Loucy (cell line): ENCODE measurements at regions not wholly inside any gene's neighbourhood (a gene's known extent, or its start where the extent isn't known, plus 50 kb on each side); places are given as distances from the start of the nearest gene placed in this dataset.

Experiments
- H2AFZ ChIP-seq: fragments of 200-600 bp; sonication (generic); 2 replicates; pipeline ENCODE4 v1.6.0; 2016; ENCODE audit warnings: antibody characterized with exemption, mild to moderate bottlenecking, low read length, moderate library complexity
- H3F3A ChIP-seq: fragments of 200-600 bp; 2 replicates; pipeline ENCODE4 v1.6.0; 2016; ENCODE audit warnings: antibody characterized with exemption, low read depth, mild to moderate bottlenecking
- H3K27me3 ChIP-seq: fragments of 200-600 bp; sonication (generic); 2 replicates; pipeline ENCODE4 v1.6.1; 2014; ENCODE audit warnings: low read length, mild to moderate bottlenecking; ENCODE audit not compliant: insufficient read depth, poor library complexity, severe bottlenecking
- H3K36me3 ChIP-seq: fragments of 200-600 bp; sonication (generic); 2 replicates; pipeline ENCODE4 v1.6.1; 2016; ENCODE audit warnings: low read length; ENCODE audit not compliant: insufficient read depth
- H3K4me1 ChIP-seq: fragments of 200-600 bp; sonication (generic); 2 replicates; pipeline ENCODE4 v1.5.1; 2014; ENCODE audit warnings: low read length, mild to moderate bottlenecking; ENCODE audit not compliant: insufficient read depth, poor library complexity, severe bottlenecking
- H3K4me2 ChIP-seq: fragments of 200-600 bp; sonication (generic); 2 replicates; pipeline ENCODE4 v1.6.0; 2014; ENCODE audit warnings: antibody characterized with exemption, low read length, low read depth, mild to moderate bottlenecking; ENCODE audit not compliant: poor library complexity, severe bottlenecking
- H3K4me3 ChIP-seq: fragments of 200-600 bp; sonication (generic); 2 replicates; pipeline ENCODE4 v1.5.1; 2014; ENCODE audit warnings: low read length, mild to moderate bottlenecking, mixed read lengths; ENCODE audit not compliant: poor library complexity, severe bottlenecking
- H3K79me2 ChIP-seq: fragments of 200-600 bp; sonication (generic); 2 replicates; pipeline ENCODE4 v1.6.1; 2014; ENCODE audit warnings: low read length; ENCODE audit not compliant: insufficient read depth
- H3K9ac ChIP-seq: fragments of 200-600 bp; sonication (generic); 2 replicates; pipeline ENCODE4 v1.6.0; 2014; ENCODE audit warnings: mild to moderate bottlenecking, low read depth, low read length, moderate library complexity; ENCODE audit not compliant: poor library complexity, severe bottlenecking
- H3K9me2 ChIP-seq: fragments of 200-600 bp; sonication (generic); replicated peaks from 2 replicates; pipeline ENCODE4 v1.6.1; 2016; ENCODE audit warnings: low read depth, low read length, mixed read lengths
- H3K9me3 ChIP-seq: fragments of 200-600 bp; sonication (generic); 2 replicates; pipeline ENCODE4 v1.6.1; 2014; ENCODE audit warnings: mild to moderate bottlenecking, antibody characterized with exemption, low read length, low read depth; ENCODE audit not compliant: insufficient read depth
- H4K20me1 ChIP-seq: fragments of 200-600 bp; sonication (generic); 2 replicates; pipeline ENCODE4 v1.6.0; 2014; ENCODE audit warnings: antibody characterized with exemption, low read length, mild to moderate bottlenecking; ENCODE audit not compliant: insufficient read depth, poor library complexity, severe bottlenecking
- CTCF ChIP-seq: fragments of 200-600 bp; sonication (generic); conservative IDR thresholded peaks from 2 replicates; pipeline ENCODE4 v1.5.1; 2014; ENCODE audit warnings: mild to moderate bottlenecking, antibody characterized with exemption, low read length
- EZH2phosphoT487 ChIP-seq: fragments of 200-600 bp; IDR thresholded peaks from 2 replicates; pipeline ENCODE4 v1.6.1; 2018; ENCODE audit warnings: antibody characterized with exemption, mild to moderate bottlenecking, moderate library complexity, borderline replicate concordance

DNA sequence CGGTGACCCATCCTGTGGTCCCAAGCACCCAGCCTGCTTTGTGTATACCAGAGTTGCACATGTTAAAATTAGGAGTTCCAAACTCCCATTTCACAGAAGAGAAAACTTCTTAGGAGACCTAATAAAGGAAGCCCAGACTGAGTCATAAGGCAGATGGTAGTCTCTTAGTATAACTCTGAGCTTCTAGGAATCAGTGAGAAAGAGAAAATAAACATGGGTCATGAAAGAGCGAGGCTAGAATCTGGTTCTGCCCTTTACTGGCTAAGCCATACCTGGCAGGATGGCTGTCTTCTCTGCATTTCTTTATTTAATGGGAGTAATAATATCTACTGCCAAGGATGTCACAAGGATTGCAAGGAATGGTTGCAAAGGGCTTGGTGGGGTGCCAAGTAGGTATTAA lies 101.2 kb upstream of the TRIB2 start:
- Histone ChIP-seq H4K20me1 (no peaks in the 10 kb centered on the region), H3F3A (no peaks in the 10 kb centered on the region), H3K9ac (no peak overlapping the region), H3K4me3 (no peak overlapping the region), H3K9me2 (no peaks in the 10 kb centered on the region), H3K9me3 (no peaks in the 10 kb centered on the region), H3K36me3 (no peaks in the 10 kb centered on the region), H3K79me2 (no peaks in the 10 kb centered on the region), H3K4me2 (no peak overlapping the region), H3K4me1 (peaks cover 7% of the 10 kb centered on the region), H3K27me3 (no peaks in the 10 kb centered on the region), H2AFZ (no peak overlapping the region)
- no peak for TF ChIP-seq CTCF
- no peak for TF ChIP-seq EZH2phosphoT487

GRCh38 chr2:12616456-12617156 lies 100.1 kb upstream of the TRIB2 start:
- TF ChIP-seq EZH2phosphoT487 (no peak), CTCF (no peak)
- no peaks in the 10 kb centered on the region for H3F3A ChIP-seq
- no peaks in the 10 kb centered on the region for H3K27me3 ChIP-seq
- no peak overlapping the region for H2AFZ ChIP-seq
- H4K20me1 ChIP-seq, result no peaks in the 10 kb centered on the region
- no peaks in the 10 kb centered on the region for H3K79me2 ChIP-seq
- no peaks in the 10 kb centered on the region for H3K9me3 ChIP-seq
- H3K9ac ChIP-seq, result no peak overlapping the region
- no peaks in the 10 kb centered on the region for H3K9me2 ChIP-seq
- H3K4me3 ChIP-seq, result no peak overlapping the region
- peaks cover 7% of the 10 kb centered on the region for H3K4me1 ChIP-seq
- no peak overlapping the region for H3K4me2 ChIP-seq
- no peaks in the 10 kb centered on the region for H3K36me3 ChIP-seq

GRCh38 chr2:12617366-12617765 lies 99.4 kb upstream of the TRIB2 start:
- no peak overlapping the region for H3K4me2 ChIP-seq

More at GRCh38 chr2:12617366-12617765, 99.4 kb upstream of the TRIB2 start:
- Histone ChIP-seq H3K36me3 (no peaks in the 10 kb centered on the region), H3K4me3 (no peak overlapping the region), H4K20me1 (no peaks in the 10 kb centered on the region), H3K9ac (no peak overlapping the region), H3K4me1 (peaks cover 7% of the 10 kb centered on the region), H3K79me2 (no peaks in the 10 kb centered on the region), H3K9me3 (no peaks in the 10 kb centered on the region), H2AFZ (no peak overlapping the region), H3K27me3 (no peaks in the 10 kb centered on the region), H3F3A (no peaks in the 10 kb centered on the region), H3K9me2 (no peaks in the 10 kb centered on the region)
- no peak for TF ChIP-seq EZH2phosphoT487
- TF ChIP-seq CTCF, result no peak
